ENCODE measurements at regions not wholly inside any gene's neighbourhood (a gene's known extent, or its start where the extent isn't known, plus 50 kb on each side); places are given as distances from the start of the nearest gene placed in this dataset.
"Not testable (repeated sequence)": the region's sequence is repeated elsewhere in the genome, so short reads cannot be mapped to it uniquely, and the experiment has no call there.

- FAIRE-seq: no peak
These were observed 1094.8 kb downstream of the SUCLG1 start for GRCh38 chr2:83364264-83364663.

- FAIRE-seq: not testable (repeated sequence)
These were observed 1095.9 kb downstream of the SUCLG1 start for GRCh38 chr2:83363138-83363537.

- FAIRE-seq: no peak
These were observed 1099.7 kb downstream of the SUCLG1 start for GRCh38 chr2:83359336-83359735.

- FAIRE-seq: no peak
These were observed 1116.2 kb downstream of the SUCLG1 start for GRCh38 chr2:83342860-83343329.

- FAIRE-seq: no peak
These were observed 1118.7 kb downstream of the SUCLG1 start for GRCh38 chr2:83340424-83340823.

GRCh38 chr2:83339942-83340341 lies 1119.1 kb downstream of the SUCLG1 start:
- not testable (repeated sequence) for FAIRE-seq

- FAIRE-seq: no peak
These were observed 1127.3 kb downstream of the SUCLG1 start for GRCh38 chr2:83331810-83332209.

GRCh38 chr2:83323038-83323437 lies 1136.0 kb downstream of the SUCLG1 start:
- FAIRE-seq: no peak

GRCh38 chr2:83320053-83320452 lies 1139.0 kb downstream of the SUCLG1 start:
- FAIRE-seq: no peak

GRCh38 chr2:83305758-83306378 lies 1153.2 kb downstream of the SUCLG1 start:
- FAIRE-seq: no peak

- FAIRE-seq: no peak
These were observed 1168.0 kb downstream of the SUCLG1 start for GRCh38 chr2:83291083-83291482.

- no peak for FAIRE-seq
These were observed 1176.2 kb downstream of the SUCLG1 start for GRCh38 chr2:83282841-83283240.

GRCh38 chr2:83282043-83282795 lies 1176.9 kb downstream of the SUCLG1 start:
- FAIRE-seq: no peak

- no peak for FAIRE-seq
These were observed 1178.7 kb downstream of the SUCLG1 start for GRCh38 chr2:83280391-83280790.

- no peak for FAIRE-seq
These were observed 1185.8 kb downstream of the SUCLG1 start for GRCh38 chr2:83273322-83273721.

- no peak for FAIRE-seq
These were observed 1197.4 kb downstream of the SUCLG1 start for GRCh38 chr2:83261591-83262136.

GRCh38 chr2:83253848-83254247 lies 1205.2 kb downstream of the SUCLG1 start:
- FAIRE-seq: no peak

GRCh38 chr2:83251321-83251872 lies 1207.7 kb downstream of the SUCLG1 start:
- no peak for FAIRE-seq

GRCh38 chr2:83245806-83246537 lies 1213.1 kb downstream of the SUCLG1 start:
- FAIRE-seq: not testable (repeated sequence)

- FAIRE-seq: no peak
These were observed 1218.5 kb downstream of the SUCLG1 start for GRCh38 chr2:83240611-83241010.

- FAIRE-seq: no peak
These were observed 1221.0 kb downstream of the SUCLG1 start for GRCh38 chr2:83238111-83238510.

- no peak for FAIRE-seq
These were observed 1224.8 kb downstream of the SUCLG1 start for GRCh38 chr2:83234246-83234645.

- no peak for FAIRE-seq
These were observed 1225.3 kb downstream of the SUCLG1 start for GRCh38 chr2:83233781-83234180.

Measured in colon (tissue), 2 donors.